Sigmoid colon (tissue), 4 donors: ENCODE measurements at regions not wholly inside any gene's neighbourhood (a gene's known extent, or its start where the extent isn't known, plus 50 kb on each side); places are given as distances from the start of the nearest gene placed in this dataset.

ENCODE experiments used
- CTCF ChIP-seq, 4 experiments: fragments of 450-650 bp in 3 of 4; fragments of 200-600 bp in 1 of 4; IDR thresholded peaks; one replicate each; pipeline ENCODE4 v1.5.1; 2016 to 2019; ENCODE audit warnings: antibody characterized with exemption in 4 of 4, mild to moderate bottlenecking in 3 of 4, moderate library complexity in 2 of 4
- EP300 ChIP-seq, 4 donors: sonication (generic); formaldehyde crosslinking; IDR thresholded peaks; one replicate each; pipeline ENCODE4 v1.6.1; 2017; ENCODE audit warnings: antibody characterized with exemption in 4 of 4
- POLR2A ChIP-seq, 2 donors: fragments of 450-650 bp; IDR thresholded peaks; one replicate each; pipeline ENCODE4 v1.6.1; 2016; ENCODE audit warnings: antibody characterized with exemption in 2 of 2, mild to moderate bottlenecking in 2 of 2, moderate library complexity in 2 of 2
- POLR2AphosphoS5 ChIP-seq, 4 donors: sonication (generic); formaldehyde crosslinking; IDR thresholded peaks; one replicate each; pipeline ENCODE4 v1.6.1; 2017; ENCODE audit warnings: antibody characterized with exemption in 4 of 4

GRCh38 chr2:168326572-168326971 is 79.2 kb upstream of the STK39 start:
- TF ChIP-seq CTCF (IDR thresholded peaks at IDR 0.05) (no peak), POLR2A (IDR thresholded peaks at IDR 0.05) (no peak), POLR2AphosphoS5 (IDR thresholded peaks at IDR 0.05) (no peak), EP300 (IDR thresholded peaks at IDR 0.05) (no peak)
